Neural cell (in vitro differentiated cells): ENCODE measurements at regions not wholly inside any gene's neighbourhood (a gene's known extent, or its start where the extent isn't known, plus 50 kb on each side); places are given as distances from the start of the nearest gene placed in this dataset.

Experiments used
- H2AFZ ChIP-seq: fragments of 200-600, 300-800 bp; sonication (generic), shearing (Covaris generic); 2 replicates; pipeline ENCODE4 v1.6.0; 2014; ENCODE audit warnings: low read depth, mild to moderate bottlenecking, antibody characterized with exemption, low read length, moderate library complexity
- H3F3A ChIP-seq: fragments of 200-600 bp; shearing (Covaris generic); 2 replicates; pipeline ENCODE4 v1.6.1; 2016; ENCODE audit warnings: mild to moderate bottlenecking, moderate library complexity, mixed read lengths, antibody characterized with exemption, low read length; ENCODE audit not compliant: insufficient read depth, poor library complexity, severe bottlenecking
- H3K27ac ChIP-seq: fragments of 200-600, 300-800 bp; sonication (generic), shearing (Covaris generic); 2 replicates; pipeline ENCODE4 v1.5.1; 2014; ENCODE audit warnings: mild to moderate bottlenecking, low read length, moderate library complexity
- H3K27me3 ChIP-seq: fragments of 300-800, 200-600 bp; sonication (generic), shearing (Covaris generic); 2 replicates; pipeline ENCODE4 v1.6.0; 2014; ENCODE audit warnings: mild to moderate bottlenecking, low read depth, low read length, moderate library complexity; ENCODE audit not compliant: insufficient read depth
- H3K36me3 ChIP-seq: fragments of 300-800, 200-600 bp; sonication (generic), shearing (Covaris generic); 2 replicates; pipeline ENCODE4 v1.5.1; 2014; ENCODE audit warnings: mild to moderate bottlenecking, antibody characterized with exemption, low read length, moderate library complexity; ENCODE audit not compliant: insufficient read depth
- H3K4me2 ChIP-seq: fragments of 300-800, 200-600 bp; sonication (generic), shearing (Covaris generic); 2 replicates; pipeline ENCODE4 v1.6.0; 2014; ENCODE audit warnings: mild to moderate bottlenecking, low read length
- H3K4me3 ChIP-seq: fragments of 300-800, 200-600 bp; sonication (generic), shearing (Covaris generic); 2 replicates; pipeline ENCODE4 v1.5.1; 2014; ENCODE audit warnings: mild to moderate bottlenecking, low read length, moderate library complexity
- H3K79me2 ChIP-seq: fragments of 200-600 bp; shearing (Covaris generic); replicated peaks from 2 replicates; pipeline ENCODE4 v1.6.0; 2014; ENCODE audit warnings: mild to moderate bottlenecking, low read length, moderate library complexity; ENCODE audit not compliant: insufficient read depth
- H3K9ac ChIP-seq: fragments of 300-800, 200-600 bp; sonication (generic), shearing (Covaris generic); 2 replicates; pipeline ENCODE4 v1.6.1; 2016; ENCODE audit warnings: mild to moderate bottlenecking, low read length, mixed read lengths
- H3K9me2 ChIP-seq: fragments of 200-600 bp; shearing (Covaris generic); 2 replicates; pipeline ENCODE4 v1.6.1; 2016; ENCODE audit warnings: mild to moderate bottlenecking, low read length, mixed read lengths; ENCODE audit not compliant: insufficient read depth
- H3K9me3 ChIP-seq: fragments of 200-600, 300-800 bp; sonication (generic), shearing (Covaris generic); 2 replicates; pipeline ENCODE4 v1.6.1; 2016; ENCODE audit warnings: mild to moderate bottlenecking, mixed run types, low read length, moderate library complexity, mixed read lengths
- H4K20me1 ChIP-seq: fragments of 200-600 bp; shearing (Covaris generic); 2 replicates; pipeline ENCODE4 v1.6.1; 2016; ENCODE audit warnings: mild to moderate bottlenecking, mixed run types; ENCODE audit not compliant: insufficient read depth
- CTCF ChIP-seq: fragments of 450-650 bp; IDR thresholded peaks from 2 replicates; pipeline ENCODE4 v1.5.1; 2014; ENCODE audit warnings: antibody characterized with exemption, mild to moderate bottlenecking, moderate library complexity; ENCODE audit not compliant: poor library complexity, severe bottlenecking
- EP300 ChIP-seq: fragments of 450-650 bp; conservative IDR thresholded peaks from 2 replicates; pipeline ENCODE4 v1.6.1; 2014; ENCODE audit warnings: antibody characterized with exemption, mild to moderate bottlenecking, moderate library complexity; ENCODE audit not compliant: poor library complexity, severe bottlenecking
- EZH2 ChIP-seq: fragments of 200-600, 300-800 bp; shearing (Covaris generic), sonication (generic); IDR thresholded peaks from 2 replicates; pipeline ENCODE4 v1.6.1; 2014; ENCODE audit warnings: antibody characterized with exemption, low read length, borderline replicate concordance, mild to moderate bottlenecking; ENCODE audit not compliant: insufficient read depth, poor library complexity, severe bottlenecking
- MXI1 ChIP-seq: fragments of 450-650 bp; conservative IDR thresholded peaks from 2 replicates; pipeline ENCODE4 v1.6.1; 2014; ENCODE audit warnings: antibody characterized with exemption, mild to moderate bottlenecking; ENCODE audit not compliant: poor library complexity, severe bottlenecking
- POLR2AphosphoS5 ChIP-seq: IDR thresholded peaks from 2 replicates; pipeline ENCODE4 v1.6.1; 2012
- RAD21 ChIP-seq: fragments of 450-650 bp; conservative IDR thresholded peaks from 2 replicates; pipeline ENCODE4 v1.6.1; 2014; ENCODE audit warnings: antibody characterized with exemption, mild to moderate bottlenecking, moderate library complexity
- REST ChIP-seq: IDR thresholded peaks from 2 replicates; pipeline ENCODE4 v1.6.1; 2012; ENCODE audit warnings: borderline replicate concordance
- SMC3 ChIP-seq: fragments of 450-650 bp; conservative IDR thresholded peaks from 2 replicates; pipeline ENCODE4 v1.6.1; 2014; ENCODE audit warnings: antibody characterized with exemption, mild to moderate bottlenecking, moderate library complexity; ENCODE audit not compliant: poor library complexity
- TAF1 ChIP-seq: IDR thresholded peaks from 2 replicates; pipeline ENCODE4 v1.6.1; 2012; ENCODE audit warnings: low read depth

GRCh38 chr2:212931271-212931670, 220.1 kb downstream of the IKZF2 start:
- TF ChIP-seq SMC3 = no peak
- no peak for TF ChIP-seq MXI1
- TF ChIP-seq POLR2AphosphoS5 = no peak
- no peak for TF ChIP-seq EP300
- no peak for TF ChIP-seq EZH2
- TF ChIP-seq CTCF = no peak
- no peak for TF ChIP-seq RAD21
- TF ChIP-seq REST = no peak
- no peak for TF ChIP-seq TAF1
- H3K9me2 ChIP-seq = no peaks in the 10 kb centered on the region
- H2AFZ ChIP-seq = no peak overlapping the region
- no peaks in the 10 kb centered on the region for H4K20me1 ChIP-seq
- H3K36me3 ChIP-seq = no peaks in the 10 kb centered on the region
- H3K27me3 ChIP-seq = no peaks in the 10 kb centered on the region
- no peaks in the 10 kb centered on the region for H3K79me2 ChIP-seq
- no peak overlapping the region for H3K27ac ChIP-seq
- no peak overlapping the region for H3K4me3 ChIP-seq
- H3K4me2 ChIP-seq = no peak overlapping the region
- no peaks in the 10 kb centered on the region for H3K9me3 ChIP-seq
- H3K9ac ChIP-seq = no peak overlapping the region
- H3F3A ChIP-seq = no peaks in the 10 kb centered on the region

- Histone ChIP-seq H3K9me2 (no peaks in the 10 kb centered on the region), H3K9ac (no peak overlapping the region), H3K79me2 (no peaks in the 10 kb centered on the region), H3K27ac (no peak overlapping the region), H3K27me3 (no peaks in the 10 kb centered on the region), H3K9me3 (no peaks in the 10 kb centered on the region), H3K4me2 (no peak overlapping the region), H3F3A (no peaks in the 10 kb centered on the region), H3K4me3 (no peak overlapping the region), H2AFZ (no peak overlapping the region), H3K36me3 (no peaks in the 10 kb centered on the region), H4K20me1 (no peaks in the 10 kb centered on the region)
- TF ChIP-seq EZH2 (no peak), SMC3 (no peak), POLR2AphosphoS5 (no peak), TAF1 (no peak), MXI1 (no peak), CTCF (no peak), RAD21 (no peak), REST (no peak), EP300 (no peak)
Measured at GRCh38 chr2:212930556-212931260, 220.7 kb downstream of the IKZF2 start.
